ENCODE measurements at regions not wholly inside any gene's neighbourhood (a gene's known extent, or its start where the extent isn't known, plus 50 kb on each side); places are given as distances from the start of the nearest gene placed in this dataset.

DNA sequence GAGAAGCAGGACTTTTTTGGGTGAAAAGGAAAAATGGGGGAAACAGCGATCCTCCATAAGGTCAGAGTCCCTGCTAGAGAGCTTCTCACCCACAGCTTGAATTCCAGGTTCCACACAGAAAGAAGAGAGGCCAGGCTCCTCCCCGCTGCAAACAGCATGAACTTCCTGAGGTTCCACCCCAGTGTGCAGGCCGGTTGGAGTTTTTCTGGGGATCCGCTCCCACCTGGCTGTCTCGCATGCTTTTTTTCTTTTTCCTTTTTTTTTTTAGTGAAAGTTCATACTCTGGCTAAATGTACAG lies 595.1 kb upstream of the ZP4 start:
- Histone ChIP-seq H3K27me3 (no peaks in the 10 kb centered on the region), H3K36me3 (no peaks in the 10 kb centered on the region), H3K4me3 (no peak overlapping the region), H3K27ac (no peak overlapping the region), H3K9ac (ENCODE audit: low read depth in 2 of 2, low read length in 2 of 2) (no peak overlapping the region), H3K4me1 (no peaks in the 10 kb centered on the region), H3K9me3 (no peaks in the 10 kb centered on the region)
- TF ChIP-seq, protein P1, sequence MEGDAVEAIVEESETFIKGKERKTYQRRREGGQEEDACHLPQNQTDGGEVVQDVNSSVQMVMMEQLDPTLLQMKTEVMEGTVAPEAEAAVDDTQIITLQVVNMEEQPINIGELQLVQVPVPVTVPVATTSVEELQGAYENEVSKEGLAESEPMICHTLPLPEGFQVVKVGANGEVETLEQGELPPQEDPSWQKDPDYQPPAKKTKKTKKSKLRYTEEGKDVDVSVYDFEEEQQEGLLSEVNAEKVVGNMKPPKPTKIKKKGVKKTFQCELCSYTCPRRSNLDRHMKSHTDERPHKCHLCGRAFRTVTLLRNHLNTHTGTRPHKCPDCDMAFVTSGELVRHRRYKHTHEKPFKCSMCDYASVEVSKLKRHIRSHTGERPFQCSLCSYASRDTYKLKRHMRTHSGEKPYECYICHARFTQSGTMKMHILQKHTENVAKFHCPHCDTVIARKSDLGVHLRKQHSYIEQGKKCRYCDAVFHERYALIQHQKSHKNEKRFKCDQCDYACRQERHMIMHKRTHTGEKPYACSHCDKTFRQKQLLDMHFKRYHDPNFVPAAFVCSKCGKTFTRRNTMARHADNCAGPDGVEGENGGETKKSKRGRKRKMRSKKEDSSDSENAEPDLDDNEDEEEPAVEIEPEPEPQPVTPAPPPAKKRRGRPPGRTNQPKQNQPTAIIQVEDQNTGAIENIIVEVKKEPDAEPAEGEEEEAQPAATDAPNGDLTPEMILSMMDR (IDR thresholded peaks at IDR 0.05), result no peak
- intact Hi-C loops (cut with DNase I), result no loop called here
- DNase-seq, result no peak

- Histone ChIP-seq H3K9ac (ENCODE audit: low read depth in 2 of 2, low read length in 2 of 2) (no peak overlapping the region), H3K27me3 (no peaks in the 10 kb centered on the region), H3K9me3 (no peaks in the 10 kb centered on the region), H3K4me1 (no peaks in the 10 kb centered on the region), H3K27ac (no peak overlapping the region), H3K36me3 (no peaks in the 10 kb centered on the region), H3K4me3 (no peak overlapping the region)
- intact Hi-C loops (cut with DNase I), result no loop called here
- TF ChIP-seq, protein P1 (IDR thresholded peaks at IDR 0.05), result no peak
- no peak for DNase-seq
Measured at GRCh38 chr1:238485057-238485911, 594.6 kb upstream of the ZP4 start.

GRCh38 chr1:238484121-238484520 lies 593.4 kb upstream of the ZP4 start:
- no peak overlapping the region for H3K4me3 ChIP-seq
- no peak for DNase-seq
- no peak overlapping the region for H3K27ac ChIP-seq
- H3K9ac ChIP-seq (ENCODE audit: low read depth in 2 of 2, low read length in 2 of 2), result no peak overlapping the region
- no peaks in the 10 kb centered on the region for H3K4me1 ChIP-seq
- H3K36me3 ChIP-seq, result no peaks in the 10 kb centered on the region
- TF ChIP-seq, protein P1 (IDR thresholded peaks at IDR 0.05), result no peak
- no peaks in the 10 kb centered on the region for H3K27me3 ChIP-seq
- H3K9me3 ChIP-seq, result no peaks in the 10 kb centered on the region
- intact Hi-C loops (cut with DNase I), result no loop called here

- H3K4me3 ChIP-seq, result no peak overlapping the region
- H3K27ac ChIP-seq, result no peak overlapping the region
- no peaks in the 10 kb centered on the region for H3K27me3 ChIP-seq
- no peaks in the 10 kb centered on the region for H3K36me3 ChIP-seq
- H3K9me3 ChIP-seq, result no peaks in the 10 kb centered on the region
- TF ChIP-seq, protein P1 (IDR thresholded peaks at IDR 0.05), result no peak
- no peak for DNase-seq
- intact Hi-C loops (cut with DNase I), result no loop called here
- no peaks in the 10 kb centered on the region for H3K4me1 ChIP-seq
- H3K9ac ChIP-seq (ENCODE audit: low read depth in 2 of 2, low read length in 2 of 2), result no peak overlapping the region
Measured at GRCh38 chr1:238476841-238477240, 586.1 kb upstream of the ZP4 start.

DNA sequence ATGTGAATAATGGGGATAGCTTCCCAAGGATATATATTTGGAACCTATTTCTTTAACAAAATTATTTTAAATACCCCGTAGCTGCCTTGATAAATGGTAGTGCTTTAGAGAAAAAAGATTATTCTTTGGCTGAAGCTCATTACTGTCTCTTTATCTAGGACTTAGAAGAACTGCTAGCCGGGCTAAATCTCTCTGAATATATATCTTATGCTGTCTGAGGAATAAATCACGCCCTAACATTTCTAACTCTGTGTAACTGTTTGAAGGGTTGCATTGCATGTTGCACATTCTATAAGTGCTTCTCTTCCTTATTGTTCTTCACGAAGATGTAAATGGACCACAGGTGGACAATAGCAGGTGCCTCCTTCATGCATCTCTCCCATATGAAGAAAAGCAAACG lies 585.0 kb upstream of the ZP4 start:
- no peak for DNase-seq
- intact Hi-C loops (cut with DNase I), result no loop called here
- Histone ChIP-seq H3K9me3 (no peaks in the 10 kb centered on the region), H3K27me3 (no peaks in the 10 kb centered on the region), H3K9ac (ENCODE audit: low read depth in 2 of 2, low read length in 2 of 2) (no peak overlapping the region), H3K4me1 (no peaks in the 10 kb centered on the region), H3K4me3 (no peak overlapping the region), H3K27ac (no peak overlapping the region), H3K36me3 (no peaks in the 10 kb centered on the region)
- TF ChIP-seq, protein P1 (IDR thresholded peaks at IDR 0.05), result no peak

Data from colonic mucosa (tissue), 4 donors.